Psoas muscle (tissue), 7 donors: ENCODE measurements at regions not wholly inside any gene's neighbourhood (a gene's known extent, or its start where the extent isn't known, plus 50 kb on each side); places are given as distances from the start of the nearest gene placed in this dataset.

Experiments
- ATAC-seq, 4 donors: fragments of 200-7000 bp; cut with Tn5 transposase; one replicate each; pipeline ENCODE4 v1.9.1; 2020; ENCODE audit warnings: moderate library complexity in 3 of 4, mild to moderate bottlenecking in 2 of 4
- DNase-seq, 2 donors: peaks; one replicate each; pipeline ENCODE4 v3.0.0-alpha.2; 2020
- H3K27ac ChIP-seq: fragments of 200-600 bp; one replicate; pipeline ENCODE4 v1.8.0; 2022
- H3K27me3 ChIP-seq, 3 donors: fragments of 200-600 bp in 1 of 3; one replicate each; pipeline versions ENCODE4 v1.6.1 to v1.8.0; 2013 to 2022; ENCODE audit warnings: low read length in 2 of 3, mild to moderate bottlenecking in 2 of 3, moderate library complexity in 1 of 3; ENCODE audit not compliant: insufficient read depth in 3 of 3
- H3K36me3 ChIP-seq, 2 donors: fragments of 200-600 bp in 1 of 2; one replicate each; pipeline versions ENCODE4 v1.6.1 to v1.8.0; 2013 to 2022; ENCODE audit warnings: low read depth in 1 of 2, mild to moderate bottlenecking in 1 of 2, moderate library complexity in 1 of 2; ENCODE audit not compliant: insufficient read depth in 1 of 2
- H3K4me1 ChIP-seq: fragments of 200-600 bp; one replicate; pipeline ENCODE4 v1.8.0; 2022
- H3K4me3 ChIP-seq: fragments of 200-600 bp; one replicate; pipeline ENCODE4 v1.8.0; 2022; ENCODE audit warnings: mild to moderate bottlenecking
- H3K9me3 ChIP-seq: fragments of 200-600 bp; one replicate; pipeline ENCODE4 v1.8.0; 2022
- CTCF ChIP-seq: fragments of 200-600 bp; IDR thresholded peaks from one replicate; pipeline ENCODE4 v1.8.0; 2022; ENCODE audit warnings: antibody characterized with exemption
- whole genome bisulfite sequencing, 3 donors: extraction: QIAGEN DNeasy Blood & Tissue Kit; methylation state at CpG; one replicate each; pipeline versions ENCODE4 v1.1.6 to v1.1.7; 2013; 5-methylcytosine and 5-hydroxymethylcytosine counted together
- intact Hi-C, 2 donors: fragments of 100-400 bp; cut with DNase I; formaldehyde crosslinking; loops; one replicate each; pipeline versions ENCODE4 v1.11.0 to v1.14.2; 2022
- donor health status: healthy with polysubstance abuse.
- donor health status: DM: no; HTN: no; CAD: no; lungs with moderate emphysema.
- donor health status: Bipolar disorder and iron deficiency.
- donor health status: healthy.
- donor health status: DM: yes; HTN: yes; CAD: no.
- donor health status: DM: no; HTN: no; CAD: no.
- donor health status: DM: yes; HTN: yes; CAD: no.

- WGBS, 3 donors: 64 to 76% (median 67%) methylated on average over 6 of the region's 6 CpGs
These were observed 362.2 kb upstream of the SLCO3A1 start for GRCh38 chr15:91491101-91491950.

GRCh38 chr15:91496754-91497691, 356.5 kb upstream of the SLCO3A1 start:
- Histone ChIP-seq H3K27ac (no peak overlapping the region), H3K9me3 (no peaks in the 10 kb centered on the region), H3K36me3 (no peaks in the 10 kb centered on the region), H3K4me1 (no peaks in the 10 kb centered on the region), H3K4me3 (no peak overlapping the region), H3K27me3 (peaks cover 0 to 2% (median 0%) of the 10 kb centered on the region in 3 donors)
- DNase-seq: no peak
- no peak for TF ChIP-seq CTCF
- 69 to 82% (median 71%) methylated on average over 4 of the region's 4 CpGs for WGBS, 3 donors
- ATAC-seq: no peak
- intact Hi-C loops: no loop called here

More at GRCh38 chr15:91491101-91491950, 362.2 kb upstream of the SLCO3A1 start:
- Histone ChIP-seq H3K4me3 (no peak overlapping the region), H3K27ac (no peak overlapping the region), H3K36me3 (no peaks in the 10 kb centered on the region), H3K4me1 (no peaks in the 10 kb centered on the region), H3K9me3 (no peaks in the 10 kb centered on the region), H3K27me3 (peaks cover 0 to 6% (median 0%) of the 10 kb centered on the region in 3 donors)
- DNase-seq (no peak), ATAC-seq (no peak)
- intact Hi-C loops: no loop called here
- TF ChIP-seq CTCF: no peak

- intact Hi-C loops: no loop called here
- Histone ChIP-seq H3K36me3 (no peaks in the 10 kb centered on the region), H3K4me1 (no peaks in the 10 kb centered on the region), H3K9me3 (no peaks in the 10 kb centered on the region), H3K27me3 (no peaks in the 10 kb centered on the region), H3K27ac (no peak overlapping the region), H3K4me3 (no peak overlapping the region)
- no peak for ATAC-seq
- WGBS, 3 donors: 67% methylated on average over 4 of the region's 4 CpGs
- DNase-seq: no peak
- no peak for TF ChIP-seq CTCF
These were observed 355.3 kb upstream of the SLCO3A1 start for GRCh38 chr15:91498046-91498748.

- intact Hi-C loops: no loop called here
- H3K9me3 ChIP-seq: no peaks in the 10 kb centered on the region
- WGBS, 3 donors: 64 to 73% (median 73%) methylated on average over 1 of the region's 1 CpG
- no peaks in the 10 kb centered on the region for H3K4me1 ChIP-seq
- ATAC-seq (no peak), DNase-seq (no peak)
- no peaks in the 10 kb centered on the region for H3K36me3 ChIP-seq
- H3K4me3 ChIP-seq: no peak overlapping the region
- TF ChIP-seq CTCF: no peak
- no peak overlapping the region for H3K27ac ChIP-seq
- H3K27me3 ChIP-seq: no peaks in the 10 kb centered on the region
These were observed 354.8 kb upstream of the SLCO3A1 start for GRCh38 chr15:91498749-91499062.
